GM18858 (cell line): ENCODE measurements at regions not wholly inside any gene's neighbourhood (a gene's known extent, or its start where the extent isn't known, plus 50 kb on each side); places are given as distances from the start of the nearest gene placed in this dataset.

ENCODE experiments used
- ATAC-seq: cut with Tn5 transposase; IDR thresholded peaks from one replicate; pipeline ENCODE4 v1.9.1; 2021; ENCODE audit not compliant: unreplicated experiment

GRCh38 chr3:64464955-64465354 is 222.8 kb downstream of the ADAMTS9 start:
- ATAC-seq, result no peak

GRCh38 chr3:64463981-64464380 is 223.8 kb downstream of the ADAMTS9 start:
- ATAC-seq, result no peak

- no peak for ATAC-seq
These were observed 225.6 kb downstream of the ADAMTS9 start for GRCh38 chr3:64462203-64462602.

- no peak for ATAC-seq
These were observed 226.9 kb downstream of the ADAMTS9 start for GRCh38 chr3:64460877-64461276.

GRCh38 chr3:64460141-64460730 is 227.6 kb downstream of the ADAMTS9 start:
- no peak for ATAC-seq

- no peak for ATAC-seq
These were observed 228.1 kb downstream of the ADAMTS9 start for GRCh38 chr3:64459711-64460110.

GRCh38 chr3:64457811-64458210 is 230.0 kb downstream of the ADAMTS9 start:
- no peak for ATAC-seq

GRCh38 chr3:64456674-64457073 is 231.1 kb downstream of the ADAMTS9 start:
- no peak for ATAC-seq

- no peak for ATAC-seq
These were observed 230.1 kb upstream of the PRICKLE2 start for GRCh38 chr3:64455351-64455750.

GRCh38 chr3:64454768-64455167 is 229.5 kb upstream of the PRICKLE2 start:
- ATAC-seq, result no peak

- ATAC-seq, result no peak
These were observed 228.9 kb upstream of the PRICKLE2 start for GRCh38 chr3:64454179-64454578.

GRCh38 chr3:64451283-64452012 is 226.2 kb upstream of the PRICKLE2 start:
- ATAC-seq, result no peak

- peak; percentile 29 for ATAC-seq
These were observed 225.2 kb upstream of the PRICKLE2 start for GRCh38 chr3:64450396-64450956.

- peak; percentile 64 for ATAC-seq
These were observed 223.8 kb upstream of the PRICKLE2 start for GRCh38 chr3:64449026-64449425.

- no peak for ATAC-seq
These were observed 220.7 kb upstream of the PRICKLE2 start for GRCh38 chr3:64445944-64446300.

- ATAC-seq, result no peak
These were observed 220.1 kb upstream of the PRICKLE2 start for GRCh38 chr3:64445109-64445943.

GRCh38 chr3:64444490-64445108 is 219.3 kb upstream of the PRICKLE2 start:
- ATAC-seq, result no peak

GRCh38 chr3:64443546-64444381 is 218.5 kb upstream of the PRICKLE2 start:
- ATAC-seq, result no peak

- ATAC-seq, result no peak
These were observed 216.6 kb upstream of the PRICKLE2 start for GRCh38 chr3:64441861-64442260.

GRCh38 chr3:64440498-64440897 is 215.2 kb upstream of the PRICKLE2 start:
- no peak for ATAC-seq
